ENCODE measurements at regions not wholly inside any gene's neighbourhood (a gene's known extent, or its start where the extent isn't known, plus 50 kb on each side); places are given as distances from the start of the nearest gene placed in this dataset.

- no peak for TF ChIP-seq GLIS3 (CRISPR knock-in tag; IDR thresholded peaks at IDR 0.05)
Measured at GRCh38 chr10:30745953-30746352, 116.4 kb upstream of the LYZL2 start (continued).

- no peak for ATAC-seq
- TF ChIP-seq ZNF8 (CRISPR knock-in tag; IDR thresholded peaks at IDR 0.05), result no peak
- no peak for TF ChIP-seq CSDC2 (CRISPR knock-in tag; IDR thresholded peaks at IDR 0.05)
- TF ChIP-seq ISL1 (CRISPR knock-in tag; IDR thresholded peaks at IDR 0.05), result no peak
- no peak for TF ChIP-seq ARNTL (CRISPR knock-in tag; IDR thresholded peaks at IDR 0.05; ENCODE audit: borderline replicate concordance, low read depth)
- TF ChIP-seq TCF4 (CRISPR knock-in tag; IDR thresholded peaks at IDR 0.05; ENCODE audit: borderline replicate concordance), result no peak
- no peak for TF ChIP-seq ZFP3 (CRISPR knock-in tag; IDR thresholded peaks at IDR 0.05)
- TF ChIP-seq, protein P1, sequence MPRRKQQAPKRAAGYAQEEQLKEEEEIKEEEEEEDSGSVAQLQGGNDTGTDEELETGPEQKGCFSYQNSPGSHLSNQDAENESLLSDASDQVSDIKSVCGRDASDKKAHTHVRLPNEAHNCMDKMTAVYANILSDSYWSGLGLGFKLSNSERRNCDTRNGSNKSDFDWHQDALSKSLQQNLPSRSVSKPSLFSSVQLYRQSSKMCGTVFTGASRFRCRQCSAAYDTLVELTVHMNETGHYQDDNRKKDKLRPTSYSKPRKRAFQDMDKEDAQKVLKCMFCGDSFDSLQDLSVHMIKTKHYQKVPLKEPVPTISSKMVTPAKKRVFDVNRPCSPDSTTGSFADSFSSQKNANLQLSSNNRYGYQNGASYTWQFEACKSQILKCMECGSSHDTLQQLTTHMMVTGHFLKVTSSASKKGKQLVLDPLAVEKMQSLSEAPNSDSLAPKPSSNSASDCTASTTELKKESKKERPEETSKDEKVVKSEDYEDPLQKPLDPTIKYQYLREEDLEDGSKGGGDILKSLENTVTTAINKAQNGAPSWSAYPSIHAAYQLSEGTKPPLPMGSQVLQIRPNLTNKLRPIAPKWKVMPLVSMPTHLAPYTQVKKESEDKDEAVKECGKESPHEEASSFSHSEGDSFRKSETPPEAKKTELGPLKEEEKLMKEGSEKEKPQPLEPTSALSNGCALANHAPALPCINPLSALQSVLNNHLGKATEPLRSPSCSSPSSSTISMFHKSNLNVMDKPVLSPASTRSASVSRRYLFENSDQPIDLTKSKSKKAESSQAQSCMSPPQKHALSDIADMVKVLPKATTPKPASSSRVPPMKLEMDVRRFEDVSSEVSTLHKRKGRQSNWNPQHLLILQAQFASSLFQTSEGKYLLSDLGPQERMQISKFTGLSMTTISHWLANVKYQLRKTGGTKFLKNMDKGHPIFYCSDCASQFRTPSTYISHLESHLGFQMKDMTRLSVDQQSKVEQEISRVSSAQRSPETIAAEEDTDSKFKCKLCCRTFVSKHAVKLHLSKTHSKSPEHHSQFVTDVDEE (CRISPR knock-in tag; IDR thresholded peaks at IDR 0.05), result no peak
- no peak for TF ChIP-seq ZNF565 (CRISPR knock-in tag; conservative IDR thresholded peaks at IDR 0.05; ENCODE audit: low read depth)
- no peak for TF ChIP-seq POU6F1 (CRISPR knock-in tag; IDR thresholded peaks at IDR 0.05; ENCODE audit: borderline replicate concordance, low read depth)
- TF ChIP-seq ZNF70 (CRISPR knock-in tag; IDR thresholded peaks at IDR 0.05), result no peak
- TF ChIP-seq GLIS3 (CRISPR knock-in tag; IDR thresholded peaks at IDR 0.05), result no peak
- no peak for TF ChIP-seq ZFP30 (CRISPR knock-in tag; IDR thresholded peaks at IDR 0.05)
- no peak for TF ChIP-seq ESRRG (CRISPR knock-in tag; IDR thresholded peaks at IDR 0.05)
- TF ChIP-seq SNAI2 (CRISPR knock-in tag; IDR thresholded peaks at IDR 0.05), result no peak
- TF ChIP-seq RARB (CRISPR knock-in tag; IDR thresholded peaks at IDR 0.05), result no peak
- TF ChIP-seq, protein P2, sequence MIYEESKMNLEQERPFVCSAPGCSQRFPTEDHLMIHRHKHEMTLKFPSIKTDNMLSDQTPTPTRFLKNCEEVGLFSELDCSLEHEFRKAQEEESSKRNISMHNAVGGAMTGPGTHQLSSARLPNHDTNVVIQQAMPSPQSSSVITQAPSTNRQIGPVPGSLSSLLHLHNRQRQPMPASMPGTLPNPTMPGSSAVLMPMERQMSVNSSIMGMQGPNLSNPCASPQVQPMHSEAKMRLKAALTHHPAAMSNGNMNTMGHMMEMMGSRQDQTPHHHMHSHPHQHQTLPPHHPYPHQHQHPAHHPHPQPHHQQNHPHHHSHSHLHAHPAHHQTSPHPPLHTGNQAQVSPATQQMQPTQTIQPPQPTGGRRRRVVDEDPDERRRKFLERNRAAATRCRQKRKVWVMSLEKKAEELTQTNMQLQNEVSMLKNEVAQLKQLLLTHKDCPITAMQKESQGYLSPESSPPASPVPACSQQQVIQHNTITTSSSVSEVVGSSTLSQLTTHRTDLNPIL (CRISPR knock-in tag; IDR thresholded peaks at IDR 0.05; ENCODE audit: low read depth), result no peak
Measured at GRCh38 chr10:30744106-30744505, 114.6 kb upstream of the LYZL2 start.

DNA sequence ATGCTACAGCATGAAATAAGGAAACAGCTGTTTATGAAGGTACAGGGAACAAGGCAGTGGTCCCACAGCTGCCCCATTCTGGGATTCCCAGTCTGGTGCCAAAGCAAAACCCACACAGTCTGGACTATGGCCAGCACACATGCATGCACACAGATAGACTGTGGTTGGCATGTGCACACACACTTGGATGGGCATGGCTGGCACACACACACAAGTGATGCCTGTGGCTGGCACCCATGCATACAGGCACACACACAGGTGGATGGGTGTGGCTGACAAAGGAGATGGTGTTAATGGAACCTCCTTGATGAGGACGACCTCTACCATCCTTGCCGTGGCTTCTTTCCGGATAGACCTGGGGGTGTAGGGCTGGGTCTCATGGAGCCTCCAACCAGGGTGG lies 114.0 kb upstream of the LYZL2 start:
- TF ChIP-seq ZFP3 (CRISPR knock-in tag; IDR thresholded peaks at IDR 0.05), result no peak
- no peak for TF ChIP-seq RARB (CRISPR knock-in tag; IDR thresholded peaks at IDR 0.05)
- TF ChIP-seq, protein P3, sequence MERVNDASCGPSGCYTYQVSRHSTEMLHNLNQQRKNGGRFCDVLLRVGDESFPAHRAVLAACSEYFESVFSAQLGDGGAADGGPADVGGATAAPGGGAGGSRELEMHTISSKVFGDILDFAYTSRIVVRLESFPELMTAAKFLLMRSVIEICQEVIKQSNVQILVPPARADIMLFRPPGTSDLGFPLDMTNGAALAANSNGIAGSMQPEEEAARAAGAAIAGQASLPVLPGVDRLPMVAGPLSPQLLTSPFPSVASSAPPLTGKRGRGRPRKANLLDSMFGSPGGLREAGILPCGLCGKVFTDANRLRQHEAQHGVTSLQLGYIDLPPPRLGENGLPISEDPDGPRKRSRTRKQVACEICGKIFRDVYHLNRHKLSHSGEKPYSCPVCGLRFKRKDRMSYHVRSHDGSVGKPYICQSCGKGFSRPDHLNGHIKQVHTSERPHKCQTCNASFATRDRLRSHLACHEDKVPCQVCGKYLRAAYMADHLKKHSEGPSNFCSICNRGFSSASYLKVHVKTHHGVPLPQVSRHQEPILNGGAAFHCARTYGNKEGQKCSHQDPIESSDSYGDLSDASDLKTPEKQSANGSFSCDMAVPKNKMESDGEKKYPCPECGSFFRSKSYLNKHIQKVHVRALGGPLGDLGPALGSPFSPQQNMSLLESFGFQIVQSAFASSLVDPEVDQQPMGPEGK (CRISPR knock-in tag; IDR thresholded peaks at IDR 0.05; ENCODE audit: borderline replicate concordance), result no peak
- no peak for TF ChIP-seq PPARA (CRISPR knock-in tag; IDR thresholded peaks at IDR 0.05; ENCODE audit: borderline replicate concordance)
- no peak for ATAC-seq

- TF ChIP-seq ZNF8 (CRISPR knock-in tag; IDR thresholded peaks at IDR 0.05) (no peak), ZFP30 (CRISPR knock-in tag; IDR thresholded peaks at IDR 0.05) (no peak), CSDC2 (CRISPR knock-in tag; IDR thresholded peaks at IDR 0.05) (no peak), TOX (CRISPR knock-in tag; IDR thresholded peaks at IDR 0.05; ENCODE audit: borderline replicate concordance) (no peak), OSR1 (CRISPR knock-in tag; IDR thresholded peaks at IDR 0.05) (no peak), SNAI2 (CRISPR knock-in tag; IDR thresholded peaks at IDR 0.05) (no peak), ARNTL (CRISPR knock-in tag; IDR thresholded peaks at IDR 0.05; ENCODE audit: borderline replicate concordance, low read depth) (no peak), ISL1 (CRISPR knock-in tag; IDR thresholded peaks at IDR 0.05) (no peak), GLIS3 (CRISPR knock-in tag; IDR thresholded peaks at IDR 0.05) (no peak), ZFP3 (CRISPR knock-in tag; IDR thresholded peaks at IDR 0.05) (no peak)
- TF ChIP-seq, protein P1 (CRISPR knock-in tag; IDR thresholded peaks at IDR 0.05), result no peak
- ATAC-seq, result no peak
Measured at GRCh38 chr10:30742471-30742870, 112.9 kb upstream of the LYZL2 start.

Data from SK-N-SH treated with all-trans-retinoic acid at 6 μM for 48 hours (cell line).